Fibroblast of skin of back (primary cell): ENCODE measurements at regions not wholly inside any gene's neighbourhood (a gene's known extent, or its start where the extent isn't known, plus 50 kb on each side); places are given as distances from the start of the nearest gene placed in this dataset.

ENCODE experiments used
- DNase-seq: peaks from one replicate; pipeline ENCODE4 v3.0.0-alpha.2; 2013

- no peak for DNase-seq
Observed at GRCh38 chr16:86061721-86062120, 162.8 kb downstream of the IRF8 start.

GRCh38 chr16:86062271-86062965 lies 163.5 kb downstream of the IRF8 start:
- no peak for DNase-seq

- DNase-seq = no peak
Observed at GRCh38 chr16:86063760-86064405, 164.9 kb downstream of the IRF8 start.

GRCh38 chr16:86064431-86065250 lies 165.7 kb downstream of the IRF8 start:
- DNase-seq = no peak

- DNase-seq = no peak
Observed at GRCh38 chr16:86065711-86066110, 166.7 kb downstream of the IRF8 start.

- DNase-seq = no peak
Observed at GRCh38 chr16:86066811-86067210, 167.8 kb downstream of the IRF8 start.

- no peak for DNase-seq
Observed at GRCh38 chr16:86067516-86067915, 168.6 kb downstream of the IRF8 start.

GRCh38 chr16:86067936-86068335 lies 169.0 kb downstream of the IRF8 start:
- DNase-seq = no peak

GRCh38 chr16:86068722-86069121 lies 169.8 kb downstream of the IRF8 start:
- no peak for DNase-seq

- no peak for DNase-seq
Observed at GRCh38 chr16:86069736-86070298, 170.9 kb downstream of the IRF8 start.

- DNase-seq = no peak
Observed at GRCh38 chr16:86070484-86070883, 171.5 kb downstream of the IRF8 start.

- no peak for DNase-seq
Observed at GRCh38 chr16:86070971-86071370, 172.0 kb downstream of the IRF8 start.

GRCh38 chr16:86071611-86072240 lies 172.8 kb downstream of the IRF8 start:
- no peak for DNase-seq

GRCh38 chr16:86072328-86073102 lies 173.6 kb downstream of the IRF8 start:
- peak; percentile 51 for DNase-seq

- DNase-seq = no peak
Observed at GRCh38 chr16:86073103-86073625, 174.2 kb downstream of the IRF8 start.

GRCh38 chr16:86073763-86074493 lies 175.0 kb downstream of the IRF8 start:
- no peak for DNase-seq

GRCh38 chr16:86074651-86075487 lies 175.9 kb downstream of the IRF8 start:
- DNase-seq = no peak

GRCh38 chr16:86075488-86075785 lies 176.5 kb downstream of the IRF8 start:
- DNase-seq = no peak

GRCh38 chr16:86075839-86076440 lies 177.0 kb downstream of the IRF8 start:
- no peak for DNase-seq

- DNase-seq = no peak
Observed at GRCh38 chr16:86076606-86077005, 177.6 kb downstream of the IRF8 start.
